ENCODE measurements at regions not wholly inside any gene's neighbourhood (a gene's known extent, or its start where the extent isn't known, plus 50 kb on each side); places are given as distances from the start of the nearest gene placed in this dataset.

DNA sequence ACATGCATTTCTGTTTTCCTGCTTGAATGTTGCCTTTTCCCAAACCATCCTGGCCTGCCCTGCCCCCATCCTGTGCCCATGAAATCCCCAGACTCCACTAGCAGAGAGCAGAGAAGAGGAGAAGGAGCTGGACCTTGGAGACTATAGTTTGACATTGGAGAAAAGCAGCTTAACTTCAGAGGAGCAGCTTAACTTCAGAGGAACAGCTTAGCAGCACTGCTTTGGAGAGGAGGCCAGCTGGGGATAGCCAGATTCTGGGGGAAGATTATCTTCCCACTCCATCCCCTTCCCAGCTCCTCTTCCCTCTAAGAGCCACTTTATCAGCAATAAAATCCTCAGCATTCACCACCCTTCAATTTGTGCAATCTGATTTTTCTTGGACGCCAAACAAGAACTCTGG, 443.0 kb downstream of the PCDH10 start:
- Histone ChIP-seq H3K4me1 (ENCODE audit: control insufficient read depth in 1 of 2, low read depth in 2 of 2) (no peaks in the 10 kb centered on the region), H3K9me3 (peaks cover 3% of the 10 kb centered on the region), H3K27ac (no peak overlapping the region), H3K4me3 (no peak overlapping the region), H3K36me3 (no peaks in the 10 kb centered on the region), H3K27me3 (replicated peaks; ENCODE audit: insufficient read depth) (no peaks in the 10 kb centered on the region)
- no peak for DNase-seq (ENCODE audit: low spot score)
- TF ChIP-seq, protein P1, sequence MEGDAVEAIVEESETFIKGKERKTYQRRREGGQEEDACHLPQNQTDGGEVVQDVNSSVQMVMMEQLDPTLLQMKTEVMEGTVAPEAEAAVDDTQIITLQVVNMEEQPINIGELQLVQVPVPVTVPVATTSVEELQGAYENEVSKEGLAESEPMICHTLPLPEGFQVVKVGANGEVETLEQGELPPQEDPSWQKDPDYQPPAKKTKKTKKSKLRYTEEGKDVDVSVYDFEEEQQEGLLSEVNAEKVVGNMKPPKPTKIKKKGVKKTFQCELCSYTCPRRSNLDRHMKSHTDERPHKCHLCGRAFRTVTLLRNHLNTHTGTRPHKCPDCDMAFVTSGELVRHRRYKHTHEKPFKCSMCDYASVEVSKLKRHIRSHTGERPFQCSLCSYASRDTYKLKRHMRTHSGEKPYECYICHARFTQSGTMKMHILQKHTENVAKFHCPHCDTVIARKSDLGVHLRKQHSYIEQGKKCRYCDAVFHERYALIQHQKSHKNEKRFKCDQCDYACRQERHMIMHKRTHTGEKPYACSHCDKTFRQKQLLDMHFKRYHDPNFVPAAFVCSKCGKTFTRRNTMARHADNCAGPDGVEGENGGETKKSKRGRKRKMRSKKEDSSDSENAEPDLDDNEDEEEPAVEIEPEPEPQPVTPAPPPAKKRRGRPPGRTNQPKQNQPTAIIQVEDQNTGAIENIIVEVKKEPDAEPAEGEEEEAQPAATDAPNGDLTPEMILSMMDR (IDR thresholded peaks at IDR 0.05), result no peak
- no peak for ATAC-seq (ENCODE audit: insufficient number of reproducible peaks, low FRiP score, low read depth)

DNA sequence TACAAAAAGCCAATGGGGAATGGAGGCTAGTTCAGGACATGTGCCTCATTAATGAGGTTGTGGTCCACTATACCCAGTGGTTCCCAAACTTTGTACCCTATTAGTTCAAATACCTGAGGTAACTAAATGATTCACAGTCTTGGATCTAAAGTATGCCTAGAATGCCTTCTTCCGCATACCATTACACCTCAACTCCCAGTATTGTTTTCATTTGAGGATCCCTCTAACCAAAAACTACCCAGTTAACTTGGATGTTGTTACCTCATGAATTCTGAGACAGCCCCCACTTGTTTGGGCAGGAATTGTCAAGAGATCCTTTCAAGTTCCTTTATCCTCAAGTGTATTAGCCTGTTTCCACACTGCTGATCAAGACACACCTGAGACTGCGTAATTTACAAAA, 439.2 kb downstream of the PCDH10 start:
- Histone ChIP-seq H3K36me3 (no peaks in the 10 kb centered on the region), H3K4me3 (no peak overlapping the region), H3K9me3 (peaks cover 3% of the 10 kb centered on the region), H3K27me3 (replicated peaks; ENCODE audit: insufficient read depth) (no peaks in the 10 kb centered on the region), H3K4me1 (ENCODE audit: control insufficient read depth in 1 of 2, low read depth in 2 of 2) (no peaks in the 10 kb centered on the region), H3K27ac (no peak overlapping the region)
- DNase-seq (ENCODE audit: low spot score) (no peak), ATAC-seq (ENCODE audit: insufficient number of reproducible peaks, low FRiP score, low read depth) (no peak)
- TF ChIP-seq, protein P1 (IDR thresholded peaks at IDR 0.05), result no peak

DNA sequence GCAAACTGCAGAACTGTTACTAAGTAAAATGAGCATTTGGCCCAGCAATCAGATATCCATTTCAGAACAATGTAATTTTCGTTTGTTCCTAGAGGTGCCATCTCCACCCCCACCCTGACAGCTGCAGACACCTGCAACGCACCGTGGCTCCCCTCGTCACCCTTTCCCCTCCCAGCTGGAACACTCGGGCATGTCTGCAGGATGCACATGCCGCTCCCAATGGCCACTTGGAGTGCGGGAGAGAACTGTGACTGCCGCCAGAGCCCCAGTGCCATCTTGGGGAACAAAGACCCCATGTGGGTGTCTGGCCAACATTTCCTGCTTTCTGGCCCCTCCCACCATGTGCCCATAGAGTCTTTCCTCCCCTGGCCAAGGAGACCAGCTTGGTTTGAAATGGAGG, 436.2 kb downstream of the PCDH10 start:
- no peaks in the 10 kb centered on the region for H3K4me1 ChIP-seq (ENCODE audit: control insufficient read depth in 1 of 2, low read depth in 2 of 2)

DNA sequence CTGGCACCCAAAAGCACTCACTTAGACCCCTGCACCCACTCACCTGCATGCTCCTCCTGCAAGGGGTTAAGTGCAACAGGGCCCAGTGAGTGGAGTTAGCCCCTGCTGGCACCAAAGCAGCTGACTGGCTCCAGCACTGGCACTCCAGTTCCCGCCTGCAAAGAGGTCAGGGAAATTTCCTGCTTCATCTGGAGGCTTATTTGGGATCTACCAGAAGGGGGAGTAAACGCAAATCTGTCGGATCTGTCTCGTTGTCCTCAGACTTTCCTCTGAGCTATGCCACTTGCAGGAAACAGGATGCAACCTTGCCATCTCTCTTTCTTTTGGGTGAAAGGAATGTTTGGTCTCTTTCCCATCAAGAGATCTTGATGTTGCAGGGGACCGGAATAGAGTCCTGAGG, 435.6 kb downstream of the PCDH10 start:
- DNase-seq (ENCODE audit: low spot score), result no peak
- TF ChIP-seq, protein P1 (IDR thresholded peaks at IDR 0.05), result no peak
- no peaks in the 10 kb centered on the region for H3K4me1 ChIP-seq (ENCODE audit: control insufficient read depth in 1 of 2, low read depth in 2 of 2)
- no peak overlapping the region for H3K27ac ChIP-seq
- H3K27me3 ChIP-seq (replicated peaks; ENCODE audit: insufficient read depth), result no peaks in the 10 kb centered on the region
- no peaks in the 10 kb centered on the region for H3K36me3 ChIP-seq
- H3K9me3 ChIP-seq, result peaks cover 3% of the 10 kb centered on the region
- H3K4me3 ChIP-seq, result no peak overlapping the region
- no peak for ATAC-seq (ENCODE audit: insufficient number of reproducible peaks, low FRiP score, low read depth)

More for the DNA sequence above, 436.2 kb downstream of the PCDH10 start:
- no peak for DNase-seq (ENCODE audit: low spot score)
- Histone ChIP-seq H3K36me3 (no peaks in the 10 kb centered on the region), H3K4me3 (no peak overlapping the region), H3K27me3 (replicated peaks; ENCODE audit: insufficient read depth) (no peaks in the 10 kb centered on the region), H3K27ac (no peak overlapping the region), H3K9me3 (peaks cover 3% of the 10 kb centered on the region)
- ATAC-seq (ENCODE audit: insufficient number of reproducible peaks, low FRiP score, low read depth), result no peak
- TF ChIP-seq, protein P1 (IDR thresholded peaks at IDR 0.05), result no peak

DNA sequence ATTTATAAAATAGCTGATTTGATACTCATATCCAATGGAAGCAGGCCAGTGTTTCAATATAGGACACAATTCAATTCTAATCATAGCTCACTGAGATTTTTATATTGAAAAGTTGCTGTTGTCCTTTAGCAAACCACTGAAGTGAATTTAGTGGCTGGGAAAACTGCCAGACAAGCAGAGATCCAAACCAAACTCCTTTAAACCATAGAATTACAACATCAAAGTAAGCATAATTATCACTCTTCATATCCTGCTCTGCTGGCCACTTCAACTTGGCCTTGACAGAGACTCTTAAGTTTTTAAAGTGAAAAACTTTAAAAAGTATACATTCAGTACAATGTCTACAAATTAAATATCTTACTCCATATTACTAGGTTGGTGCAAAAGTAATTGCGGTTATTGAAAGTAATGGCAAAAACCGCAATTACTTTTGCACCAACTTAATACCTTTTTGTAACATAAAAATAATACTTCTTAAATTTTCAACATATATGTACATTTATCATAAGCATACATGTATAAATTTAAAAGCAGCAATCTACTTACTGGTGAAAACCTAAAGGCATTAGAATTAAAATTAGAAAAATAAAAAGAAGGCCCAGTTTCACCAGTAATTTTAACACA, 433.0 kb downstream of the PCDH10 start:
- Histone ChIP-seq H3K36me3 (no peaks in the 10 kb centered on the region), H3K27me3 (replicated peaks; ENCODE audit: insufficient read depth) (no peaks in the 10 kb centered on the region), H3K9me3 (no peaks in the 10 kb centered on the region), H3K27ac (no peak overlapping the region), H3K4me3 (no peak overlapping the region), H3K4me1 (ENCODE audit: control insufficient read depth in 1 of 2, low read depth in 2 of 2) (no peaks in the 10 kb centered on the region)
- DNase-seq (ENCODE audit: low spot score), result no peak
- no peak for ATAC-seq (ENCODE audit: insufficient number of reproducible peaks, low FRiP score, low read depth)
- TF ChIP-seq, protein P1 (IDR thresholded peaks at IDR 0.05), result no peak

All from thoracic aorta (tissue), 2 donors.